H1 (cell line): ENCODE measurements at regions not wholly inside any gene's neighbourhood (a gene's known extent, or its start where the extent isn't known, plus 50 kb on each side); places are given as distances from the start of the nearest gene placed in this dataset.

Source experiments
- CTCF ChIA-PET: fragments of 300-600 bp; sonication (Branson Sonifier 250); formaldehyde crosslinking; loops from one replicate; lab custom pipeline; 2021; ENCODE audit not compliant: partially characterized antibody; lab: Charles Lee
- POLR2A ChIA-PET: fragments of 300-600 bp; sonication (Branson Sonifier 250); formaldehyde crosslinking; loops from one replicate; lab custom pipeline; 2021; ENCODE audit warnings: inconsistent platforms; ENCODE audit not compliant: partially characterized antibody; lab: Charles Lee
- DNase-seq, 2 experiments: peaks; one replicate each; pipeline versions ENCODE4 v3.0.0 to v3.0.0-alpha.2; 2010 to 2022; ENCODE audit warnings: low spot score in 2 of 2, low read depth in 1 of 2, mixed read lengths in 1 of 2
- FAIRE-seq: peaks from 2 replicates; lab custom pipeline; 2011; peaks lifted over from hg19 to GRCh38; lab: Jason Lieb, UNC
- H2AFZ ChIP-seq: 2 replicates; pipeline ENCODE4 v1.8.1; 2012; ENCODE audit warnings: low read length, inconsistent platforms
- H2AK5ac ChIP-seq: 2 replicates; pipeline ENCODE4 v1.6.1; 2013; ENCODE audit warnings: low read depth, low read length
- H2BK120ac ChIP-seq: replicated peaks from 2 replicates; pipeline ENCODE3; 2013; ENCODE audit warnings: low read depth, low read length, inconsistent platforms
- H2BK12ac ChIP-seq: 2 replicates; pipeline ENCODE4 v1.6.1; 2013; ENCODE audit warnings: low read depth, low read length
- H2BK15ac ChIP-seq: 2 replicates; pipeline ENCODE4 v1.6.1; 2013; ENCODE audit warnings: low read length
- H2BK20ac ChIP-seq: 2 replicates; pipeline ENCODE4 v1.6.1; 2013; ENCODE audit warnings: low read length
- H2BK5ac ChIP-seq: 2 replicates; pipeline ENCODE4 v1.6.1; 2013; ENCODE audit warnings: low read depth, low read length
- H3K14ac ChIP-seq: 2 replicates; pipeline ENCODE4 v1.6.1; 2013; ENCODE audit warnings: inconsistent platforms; ENCODE audit not compliant: insufficient read length
- H3K18ac ChIP-seq: 2 replicates; pipeline ENCODE4 v1.6.1; 2013; ENCODE audit warnings: low read length; ENCODE audit errors: extremely low read depth
- H3K23ac ChIP-seq: 2 replicates; pipeline ENCODE4 v1.6.1; 2013; ENCODE audit warnings: inconsistent platforms; ENCODE audit not compliant: insufficient read length
- H3K23me2 ChIP-seq: 2 replicates; pipeline ENCODE4 v1.6.1; 2013; ENCODE audit warnings: low read depth, low read length
- H3K27ac ChIP-seq: 2 replicates; pipeline ENCODE4 v1.6.1; 2011; ENCODE audit warnings: low read depth, low read length, inconsistent platforms
- H3K27me3 ChIP-seq, 4 experiments: replicated peaks in 1 of 4; 1 replicate in 1 of 4; 2 replicates in 3 of 4; pipeline versions ENCODE4 v1.6.1 to v1.8.1; 2011 to 2013; ENCODE audit warnings: low read length in 3 of 4, mild to moderate bottlenecking in 3 of 4, inconsistent platforms in 2 of 4, mixed read lengths in 2 of 4, moderate library complexity in 1 of 4; ENCODE audit not compliant: control insufficient read depth in 3 of 4, insufficient read depth in 3 of 4; ENCODE audit errors: extremely low read depth in 1 of 4
- H3K36me3 ChIP-seq, 4 experiments: 2 replicates each; pipeline versions ENCODE4 v1.6.1 to v1.8.1; 2011 to 2013; ENCODE audit warnings: mild to moderate bottlenecking in 4 of 4, low read length in 3 of 4, moderate library complexity in 2 of 4, control low read depth in 1 of 4, inconsistent platforms in 1 of 4; ENCODE audit not compliant: insufficient read depth in 4 of 4, control insufficient read depth in 2 of 4
- H3K4ac ChIP-seq: replicated peaks from 2 replicates; pipeline ENCODE3; 2013; ENCODE audit warnings: low read length, low read depth, mixed read lengths, inconsistent platforms; ENCODE audit not compliant: insufficient read length
- H3K4me1 ChIP-seq, 4 experiments: replicated peaks in 1 of 4; 1 replicate in 1 of 4; 2 replicates in 3 of 4; pipeline versions ENCODE4 v1.6.1 to v1.8.1; 2011 to 2013; ENCODE audit warnings: low read length in 3 of 4, inconsistent platforms in 2 of 4, mixed read lengths in 1 of 4; ENCODE audit not compliant: insufficient read depth in 4 of 4, control insufficient read depth in 3 of 4
- H3K4me2 ChIP-seq, 2 experiments: 2 replicates each; pipeline versions ENCODE4 v1.6.1 to v1.8.1; 2011 to 2013; ENCODE audit warnings: low read depth in 2 of 2, low read length in 2 of 2, control low read depth in 1 of 2, inconsistent platforms in 1 of 2, mild to moderate bottlenecking in 1 of 2; ENCODE audit not compliant: insufficient read depth in 1 of 2
- H3K4me3 ChIP-seq, 4 experiments: fragments of 200-600, 300-600 bp in 1 of 4; sonication (generic), shearing (Covaris generic), sonication (Bioruptor Twin) in 1 of 4; 2 replicates each; pipeline versions ENCODE4 v1.5.1 to v1.8.1; 2011 to 2016; ENCODE audit warnings: low read length in 4 of 4, low read depth in 3 of 4, control low read depth in 2 of 4, inconsistent platforms in 2 of 4, mild to moderate bottlenecking in 2 of 4, mixed read lengths in 1 of 4, moderate library complexity in 1 of 4; ENCODE audit not compliant: insufficient read depth in 2 of 4; ENCODE audit errors: extremely low read depth in 1 of 4
- H3K56ac ChIP-seq: replicated peaks from 2 replicates; pipeline ENCODE3; 2013; ENCODE audit warnings: low read depth, mild to moderate bottlenecking, mixed read lengths, low read length, inconsistent platforms; ENCODE audit not compliant: insufficient read length
- H3K79me1 ChIP-seq: 2 replicates; pipeline ENCODE4 v1.6.1; 2013; ENCODE audit warnings: low read depth, low read length, control low read depth
- H3K79me2 ChIP-seq, 2 experiments: 2 replicates each; pipeline versions ENCODE4 v1.6.1 to v1.8.1; 2012 to 2013; ENCODE audit warnings: low read length in 2 of 2, mild to moderate bottlenecking in 2 of 2, inconsistent platforms in 1 of 2; ENCODE audit not compliant: insufficient read depth in 2 of 2, control insufficient read depth in 1 of 2
- H3K9ac ChIP-seq, 4 experiments: replicated peaks in 1 of 4; 1 replicate in 1 of 4; 2 replicates in 3 of 4; pipeline versions ENCODE4 v1.6.1 to v1.8.1; 2011 to 2013; ENCODE audit warnings: low read depth in 3 of 4, low read length in 3 of 4, control low read depth in 2 of 4, mild to moderate bottlenecking in 2 of 4, moderate library complexity in 2 of 4, inconsistent platforms in 1 of 4; ENCODE audit errors: extremely low read depth in 1 of 4
- H3K9me3 ChIP-seq, 2 experiments: 2 replicates each; pipeline versions ENCODE4 v1.6.1 to v1.8.1; 2012 to 2013; ENCODE audit warnings: mild to moderate bottlenecking in 2 of 2, moderate library complexity in 2 of 2, control low read depth in 1 of 2, inconsistent platforms in 1 of 2, low read depth in 1 of 2, low read length in 1 of 2, mixed read lengths in 1 of 2; ENCODE audit not compliant: insufficient read depth in 2 of 2
- H4K20me1 ChIP-seq, 2 experiments: replicated peaks in 1 of 2; 2 replicates each; pipeline versions ENCODE3 to v1.8.1; 2011 to 2013; ENCODE audit warnings: inconsistent platforms in 2 of 2, low read length in 2 of 2, mild to moderate bottlenecking in 1 of 2; ENCODE audit not compliant: insufficient read depth in 2 of 2, control insufficient read depth in 1 of 2
- H4K5ac ChIP-seq: 2 replicates; pipeline ENCODE4 v1.6.1; 2013; ENCODE audit warnings: low read length, low read depth, mixed read lengths, inconsistent platforms; ENCODE audit not compliant: insufficient read length
- H4K8ac ChIP-seq: 2 replicates; pipeline ENCODE4 v1.8.0; 2013; ENCODE audit warnings: mild to moderate bottlenecking, moderate library complexity, low read length, inconsistent platforms; ENCODE audit not compliant: insufficient read depth; ENCODE audit errors: extremely low read depth
- H4K91ac ChIP-seq: replicated peaks from 2 replicates; pipeline ENCODE3; 2013; ENCODE audit warnings: low read length, mixed read lengths, inconsistent platforms; ENCODE audit not compliant: insufficient read length
- CEBPB ChIP-seq: IDR thresholded peaks from 2 replicates; pipeline ENCODE4 v1.6.1; 2012; ENCODE audit warnings: low read depth, low read length
- CHD1 ChIP-seq: IDR thresholded peaks from 2 replicates; pipeline ENCODE4 v1.6.1; 2012; ENCODE audit warnings: low read depth, low read length, improper control_type of control experiment
- CREB1 ChIP-seq: IDR thresholded peaks from 2 replicates; pipeline ENCODE4 v1.6.1; 2012; ENCODE audit warnings: inconsistent platforms
- JUN ChIP-seq: IDR thresholded peaks from 2 replicates; pipeline ENCODE4 v1.6.1; 2011; ENCODE audit warnings: low read depth, mild to moderate bottlenecking, improper control_type of control experiment, low read length
- RFX5 ChIP-seq: IDR thresholded peaks from 2 replicates; pipeline ENCODE4 v1.6.1; 2011; ENCODE audit warnings: low read depth, low read length, improper control_type of control experiment, borderline replicate concordance
- TAF7 ChIP-seq: optimal IDR thresholded peaks from 2 replicates; pipeline ENCODE3; 2011; ENCODE audit warnings: low read depth, mild to moderate bottlenecking, inconsistent platforms, low read length, moderate library complexity, borderline replicate concordance
- TEAD4 ChIP-seq: IDR thresholded peaks from 2 replicates; pipeline ENCODE4 v1.6.1; 2012; ENCODE audit warnings: low read depth, low read length, inconsistent platforms, mixed read lengths
- WGBS, 2 experiments: shearing (Covaris generic) in 1 of 2; methylation state at CpG; one replicate each; pipeline versions ENCODE4 v1.1.6 to v1.1.7; 2013 to 2015; ENCODE audit warnings: low lambda C conversion rate in 2 of 2, mixed read lengths in 2 of 2, inconsistent platforms in 1 of 2, low coverage in 1 of 2, missing lambda C conversion rate in 1 of 2; ENCODE audit not compliant: insufficient replicate concordance in 2 of 2, insufficient coverage in 1 of 2, insufficient read length in 1 of 2; ENCODE audit errors: extremely low coverage in 1 of 2, missing lambda C conversion rate in 1 of 2; 5-methylcytosine and 5-hydroxymethylcytosine counted together

DNA sequence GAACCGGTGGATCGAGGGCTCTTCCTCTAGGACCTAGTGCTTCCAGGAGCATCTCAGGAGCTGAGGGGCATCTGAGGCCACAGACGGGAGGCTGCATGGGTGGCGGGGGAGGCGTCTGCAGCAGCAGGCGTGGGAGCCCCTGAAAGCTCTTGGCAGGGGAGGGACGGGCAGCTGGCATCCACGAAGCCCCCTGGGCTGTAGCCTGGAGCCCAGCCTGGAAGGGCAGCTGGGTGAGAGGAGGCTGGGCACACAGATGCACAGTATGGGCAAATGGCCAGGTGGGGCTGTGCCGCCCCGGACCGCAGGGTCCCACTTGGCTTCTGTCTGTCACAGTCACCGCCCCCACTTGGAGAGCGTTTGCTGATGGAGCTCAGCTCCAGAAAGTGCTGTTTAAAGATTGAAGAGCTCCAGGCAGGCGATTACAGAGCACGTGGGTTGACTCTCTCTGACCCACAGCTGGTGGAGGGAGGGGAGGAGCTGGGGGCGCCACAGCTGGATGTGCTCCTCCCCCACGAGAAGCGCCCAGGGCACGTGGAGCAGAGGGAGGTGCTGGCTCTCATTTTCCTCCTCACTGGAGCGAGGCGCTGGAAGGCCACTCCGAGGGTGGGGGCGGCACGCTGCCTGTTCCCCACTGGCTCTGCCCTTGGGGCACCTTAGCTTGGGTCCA is 155.0 kb upstream of the C14orf180 start:
- Histone ChIP-seq H3K27me3 (no peaks in the 10 kb centered on the region), H3K4ac (no peak overlapping the region), H3K9me3 (no peaks in the 10 kb centered on the region), H2AFZ (no peak overlapping the region), H3K4me1 (peaks cover 0 to 4% (median 0%) of the 10 kb centered on the region in 4 experiments; a peak in 1 of 7 replicates), H3K4me3 (no peak overlapping the region), H3K36me3 (no peaks in the 10 kb centered on the region), H4K20me1 (no peaks in the 10 kb centered on the region), H3K14ac (no peak overlapping the region), H3K27ac (no peak overlapping the region), H4K5ac (no peak overlapping the region), H3K79me1 (no peaks in the 10 kb centered on the region)
- no peak for TF ChIP-seq TAF7
- no peak for TF ChIP-seq RFX5
- TF ChIP-seq JUN = no peak
- TF ChIP-seq CREB1 = no peak
- no peak for TF ChIP-seq CEBPB
- TF ChIP-seq TEAD4 = no peak
- TF ChIP-seq CHD1 = no peak
- TF ChIP-seq, all 59 proteins: peak for 0
- DNase-seq (peak in 1 of 2 experiments; percentile 43), FAIRE-seq (no peak)
- Histone ChIP-seq H3K23me2 (no peaks in the 10 kb centered on the region; the same call in 1 of the 2 replicates), H2BK120ac (no peak overlapping the region), H3K9ac (no peak overlapping the region), H4K8ac (peak overlapping the region; percentile 75; the same call in 1 of the 2 replicates), H2BK12ac (no peak overlapping the region), H4K91ac (no peak overlapping the region), H3K4me2 (no peak overlapping the region), H3K23ac (no peak overlapping the region), H3K18ac (no peak overlapping the region), H2BK20ac (no peak overlapping the region), H2AK5ac (no peak overlapping the region), H3K79me2 (no peaks in the 10 kb centered on the region), H2BK5ac (no peak overlapping the region), H2BK15ac (no peak overlapping the region), H3K56ac (no peak overlapping the region)
- ChIA-PET CTCF (interaction anchor here (0.6 to 1.7 kb wide), 6 partner anchors 9 to 480 kb away, joined by 3 to 7 read pairs (median 3); no protein-coding TSS in a partner anchor), POLR2A (no interaction called here)
- 85% methylated on average over 21 of the region's 24 CpGs; no CpG with 5 or more reads in 1 of the 2 experiments for WGBS, 2 experiments
